Neural progenitor cell (in vitro differentiated cells): ENCODE measurements at regions not wholly inside any gene's neighbourhood (a gene's known extent, or its start where the extent isn't known, plus 50 kb on each side); places are given as distances from the start of the nearest gene placed in this dataset.

Experiments
- DNase-seq: peaks from one replicate; pipeline ENCODE4 v3.0.0-alpha.2; 2016; ENCODE audit warnings: low spot score
- H2AFZ ChIP-seq: fragments of 200-600 bp; sonication (generic); replicated peaks from 2 replicates; pipeline ENCODE4 v1.6.1; 2016; ENCODE audit warnings: antibody characterized with exemption
- H3F3A ChIP-seq: fragments of 200-600 bp; sonication (generic); 2 replicates; pipeline ENCODE4 v1.6.1; 2016; ENCODE audit warnings: antibody characterized with exemption, low read depth
- H3K27ac ChIP-seq: fragments of 200-600 bp; sonication (generic); 2 replicates; pipeline ENCODE4 v1.5.1; 2016; ENCODE audit warnings: mild to moderate bottlenecking
- H3K27me3 ChIP-seq: fragments of 200-600 bp; sonication (generic); 2 replicates; pipeline ENCODE4 v1.6.1; 2016; ENCODE audit warnings: mild to moderate bottlenecking, moderate library complexity
- H3K36me3 ChIP-seq: fragments of 200-600 bp; sonication (generic); 2 replicates; pipeline ENCODE4 v1.5.1; 2016
- H3K4me1 ChIP-seq: fragments of 200-600 bp; sonication (generic); 2 replicates; pipeline ENCODE4 v1.6.1; 2016; ENCODE audit warnings: mixed run types
- H3K4me2 ChIP-seq: fragments of 200-600 bp; sonication (generic); 2 replicates; pipeline ENCODE4 v1.6.1; 2016
- H3K4me3 ChIP-seq: fragments of 200-600 bp; sonication (generic); 2 replicates; pipeline ENCODE4 v1.5.1; 2016
- H3K79me2 ChIP-seq: fragments of 200-600 bp; sonication (generic); 2 replicates; pipeline ENCODE4 v1.6.1; 2016; ENCODE audit warnings: low read depth
- H3K9ac ChIP-seq: fragments of 200-600 bp; sonication (generic); 2 replicates; pipeline ENCODE4 v1.6.1; 2016
- H3K9me3 ChIP-seq: fragments of 200-600 bp; sonication (generic); 2 replicates; pipeline ENCODE4 v1.5.1; 2016; ENCODE audit warnings: low read depth
- H4K20me1 ChIP-seq: fragments of 200-600 bp; sonication (generic); 2 replicates; pipeline ENCODE4 v1.6.1; 2016; ENCODE audit warnings: low read depth
- H3K27ac Mint-ChIP-seq: 3 replicates; pipeline ENCODE4 v1.8.0; 2021; ENCODE audit warnings: mixed read lengths
- H3K27me3 Mint-ChIP-seq: 2 replicates; pipeline ENCODE4 v1.8.0; 2022; ENCODE audit warnings: low read depth, mild to moderate bottlenecking, inconsistent platforms, moderate library complexity, mixed read lengths; ENCODE audit not compliant: insufficient read depth
- H3K36me3 Mint-ChIP-seq: 3 replicates; pipeline ENCODE4 v1.8.0; 2021; ENCODE audit warnings: mixed read lengths
- H3K4me1 Mint-ChIP-seq: 3 replicates; pipeline ENCODE4 v1.8.0; 2021; ENCODE audit warnings: mixed read lengths
- H3K4me3 Mint-ChIP-seq: 3 replicates; pipeline ENCODE4 v1.8.0; 2021; ENCODE audit warnings: mild to moderate bottlenecking, moderate library complexity, mixed read lengths
- H3K9me3 Mint-ChIP-seq: 3 replicates; pipeline ENCODE4 v1.8.0; 2020; ENCODE audit warnings: mixed read lengths
- EZH2 ChIP-seq: fragments of 200-600 bp; sonication (generic); IDR thresholded peaks from 2 replicates; pipeline ENCODE4 v1.6.1; 2017; ENCODE audit warnings: antibody characterized with exemption, mild to moderate bottlenecking, moderate library complexity
- EZH2phosphoT487 ChIP-seq: fragments of 200-600 bp; sonication (generic); IDR thresholded peaks from 2 replicates; pipeline ENCODE4 v1.6.1; 2017; ENCODE audit warnings: antibody characterized with exemption
- TF ChIP-seq, protein P1 (sequence below): fragments of 200-600 bp; sonication (generic); IDR thresholded peaks from 2 replicates; pipeline ENCODE4 v1.5.1; 2017; ENCODE audit warnings: antibody characterized with exemption, mild to moderate bottlenecking

DNA sequence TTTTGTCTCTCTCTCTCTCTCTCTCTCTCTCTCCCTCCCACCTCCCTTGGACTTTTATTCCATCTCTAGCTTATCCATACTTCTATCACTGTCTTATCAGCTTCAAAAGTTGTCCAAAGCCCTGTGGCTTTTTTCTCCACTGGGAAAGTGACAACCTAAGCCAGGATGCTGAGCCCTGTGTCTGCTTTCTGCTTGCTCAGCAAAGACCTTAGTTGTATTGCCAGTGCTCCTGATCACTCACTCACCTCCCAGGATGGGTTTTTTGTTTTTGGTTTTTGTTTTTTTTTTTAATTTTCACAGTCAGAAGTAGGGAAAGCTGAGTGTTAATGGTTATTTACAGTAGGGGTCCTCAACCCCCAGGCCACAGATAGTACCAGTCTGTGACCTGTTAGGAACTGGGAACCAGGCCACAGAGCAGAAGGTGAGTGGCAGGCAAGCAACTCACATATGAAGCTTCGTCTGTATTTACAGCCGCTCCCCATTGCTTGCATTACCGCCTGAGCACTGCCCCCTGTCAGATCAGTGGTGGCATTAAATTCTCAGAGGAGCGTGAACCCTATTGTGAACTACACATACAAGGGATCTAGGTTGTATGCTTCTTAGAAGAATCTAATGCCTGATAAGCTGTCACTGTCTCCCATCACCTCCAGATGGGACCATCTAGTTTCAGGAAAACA lies 125.0 kb upstream of the ID4 start:
- Mint-ChIP-seq H3K36me3 (no peaks in the 10 kb centered on the region), H3K9me3 (peaks cover 4% of the 10 kb centered on the region), H3K27ac (peak overlapping the region; percentile 28), H3K27me3 (no peaks in the 10 kb centered on the region), H3K4me1 (peaks cover 30% of the 10 kb centered on the region), H3K4me3 (no peak overlapping the region)
- Histone ChIP-seq H3K27me3 (no peaks in the 10 kb centered on the region), H3K4me1 (peaks cover 24% of the 10 kb centered on the region), H3K36me3 (no peaks in the 10 kb centered on the region), H3K4me3 (no peak overlapping the region), H3K79me2 (no peaks in the 10 kb centered on the region), H3K4me2 (no peak overlapping the region), H3K9me3 (no peaks in the 10 kb centered on the region), H3K27ac (no peak overlapping the region), H4K20me1 (no peaks in the 10 kb centered on the region), H3F3A (peaks cover 22% of the 10 kb centered on the region), H2AFZ (no peak overlapping the region), H3K9ac (no peak overlapping the region)
- DNase-seq: no peak
- TF ChIP-seq EZH2 (no peak), EZH2phosphoT487 (no peak)
- TF ChIP-seq, protein P1, sequence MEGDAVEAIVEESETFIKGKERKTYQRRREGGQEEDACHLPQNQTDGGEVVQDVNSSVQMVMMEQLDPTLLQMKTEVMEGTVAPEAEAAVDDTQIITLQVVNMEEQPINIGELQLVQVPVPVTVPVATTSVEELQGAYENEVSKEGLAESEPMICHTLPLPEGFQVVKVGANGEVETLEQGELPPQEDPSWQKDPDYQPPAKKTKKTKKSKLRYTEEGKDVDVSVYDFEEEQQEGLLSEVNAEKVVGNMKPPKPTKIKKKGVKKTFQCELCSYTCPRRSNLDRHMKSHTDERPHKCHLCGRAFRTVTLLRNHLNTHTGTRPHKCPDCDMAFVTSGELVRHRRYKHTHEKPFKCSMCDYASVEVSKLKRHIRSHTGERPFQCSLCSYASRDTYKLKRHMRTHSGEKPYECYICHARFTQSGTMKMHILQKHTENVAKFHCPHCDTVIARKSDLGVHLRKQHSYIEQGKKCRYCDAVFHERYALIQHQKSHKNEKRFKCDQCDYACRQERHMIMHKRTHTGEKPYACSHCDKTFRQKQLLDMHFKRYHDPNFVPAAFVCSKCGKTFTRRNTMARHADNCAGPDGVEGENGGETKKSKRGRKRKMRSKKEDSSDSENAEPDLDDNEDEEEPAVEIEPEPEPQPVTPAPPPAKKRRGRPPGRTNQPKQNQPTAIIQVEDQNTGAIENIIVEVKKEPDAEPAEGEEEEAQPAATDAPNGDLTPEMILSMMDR: no peak

DNA sequence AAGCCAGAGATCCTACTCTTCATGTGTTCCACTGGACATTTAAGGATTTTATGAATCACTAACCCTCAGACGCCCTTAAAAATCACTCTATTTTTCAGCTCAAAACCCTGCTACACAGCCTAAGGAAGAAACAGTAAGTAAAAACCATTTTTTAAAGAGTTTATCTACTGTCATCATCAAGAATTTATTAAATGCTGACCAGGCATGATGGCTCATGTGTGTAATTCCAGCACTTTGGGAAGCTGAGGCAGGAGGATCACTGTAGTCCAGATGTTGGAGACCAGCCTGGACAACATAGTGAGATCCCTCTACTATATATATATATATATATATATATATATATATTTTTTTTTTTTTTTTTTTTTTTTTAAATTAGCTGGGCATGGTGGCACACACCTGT lies 124.2 kb upstream of the ID4 start:
- no peaks in the 10 kb centered on the region for H3K79me2 ChIP-seq
- Mint-ChIP-seq H3K36me3 (no peaks in the 10 kb centered on the region), H3K4me1 (peaks cover 32% of the 10 kb centered on the region), H3K9me3 (peaks cover 4% of the 10 kb centered on the region), H3K27me3 (no peaks in the 10 kb centered on the region), H3K4me3 (no peak overlapping the region), H3K27ac (no peak overlapping the region)
- H3K4me3 ChIP-seq: no peak overlapping the region
- no peak for DNase-seq
- H4K20me1 ChIP-seq: no peaks in the 10 kb centered on the region
- H3K27me3 ChIP-seq: no peaks in the 10 kb centered on the region
- no peak overlapping the region for H3K9ac ChIP-seq
- no peaks in the 10 kb centered on the region for H3K9me3 ChIP-seq
- H3K27ac ChIP-seq: no peak overlapping the region
- H3K4me1 ChIP-seq: peaks cover 25% of the 10 kb centered on the region
- no peak for TF ChIP-seq EZH2
- no peak for TF ChIP-seq EZH2phosphoT487
- TF ChIP-seq, protein P1: no peak
- H3K4me2 ChIP-seq: no peak overlapping the region
- no peaks in the 10 kb centered on the region for H3K36me3 ChIP-seq
- H3F3A ChIP-seq: peaks cover 22% of the 10 kb centered on the region
- no peak overlapping the region for H2AFZ ChIP-seq

DNA sequence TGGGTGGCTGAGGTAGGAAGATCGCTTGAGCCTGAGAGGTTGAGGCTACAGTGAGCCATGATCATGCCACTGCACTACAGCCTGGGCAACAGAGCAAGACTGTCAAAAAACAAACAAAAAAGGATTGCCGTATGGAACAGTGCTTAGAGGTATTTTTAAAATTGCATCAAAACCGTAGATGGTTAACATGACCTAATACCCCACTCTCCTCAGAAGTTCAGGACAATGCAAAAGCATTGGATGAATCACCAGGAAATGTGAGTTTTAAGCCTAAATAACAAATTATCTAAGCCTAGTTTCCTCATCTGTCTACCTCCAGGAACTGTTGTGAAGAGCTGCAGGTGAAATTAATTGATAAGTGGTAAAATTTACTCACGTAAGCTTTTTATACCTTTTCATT lies 123.8 kb upstream of the ID4 start:
- H3K27ac Mint-ChIP-seq: no peak overlapping the region
- H3K4me1 Mint-ChIP-seq: peaks cover 36% of the 10 kb centered on the region
- Histone ChIP-seq H3K9me3 (no peaks in the 10 kb centered on the region), H3K4me3 (no peak overlapping the region), H3K36me3 (no peaks in the 10 kb centered on the region), H3K27me3 (no peaks in the 10 kb centered on the region), H3F3A (peaks cover 22% of the 10 kb centered on the region), H3K9ac (no peak overlapping the region), H4K20me1 (no peaks in the 10 kb centered on the region), H3K79me2 (no peaks in the 10 kb centered on the region), H3K27ac (no peak overlapping the region), H2AFZ (no peak overlapping the region), H3K4me2 (no peak overlapping the region), H3K4me1 (peaks cover 29% of the 10 kb centered on the region)
- TF ChIP-seq EZH2 (no peak), EZH2phosphoT487 (no peak)
- TF ChIP-seq, protein P1: no peak
- H3K27me3 Mint-ChIP-seq: no peaks in the 10 kb centered on the region
- H3K36me3 Mint-ChIP-seq: no peaks in the 10 kb centered on the region
- peaks cover 4% of the 10 kb centered on the region for H3K9me3 Mint-ChIP-seq
- H3K4me3 Mint-ChIP-seq: no peak overlapping the region
- DNase-seq: no peak
